ENCODE measurements at regions not wholly inside any gene's neighbourhood (a gene's known extent, or its start where the extent isn't known, plus 50 kb on each side); places are given as distances from the start of the nearest gene placed in this dataset.

DNA sequence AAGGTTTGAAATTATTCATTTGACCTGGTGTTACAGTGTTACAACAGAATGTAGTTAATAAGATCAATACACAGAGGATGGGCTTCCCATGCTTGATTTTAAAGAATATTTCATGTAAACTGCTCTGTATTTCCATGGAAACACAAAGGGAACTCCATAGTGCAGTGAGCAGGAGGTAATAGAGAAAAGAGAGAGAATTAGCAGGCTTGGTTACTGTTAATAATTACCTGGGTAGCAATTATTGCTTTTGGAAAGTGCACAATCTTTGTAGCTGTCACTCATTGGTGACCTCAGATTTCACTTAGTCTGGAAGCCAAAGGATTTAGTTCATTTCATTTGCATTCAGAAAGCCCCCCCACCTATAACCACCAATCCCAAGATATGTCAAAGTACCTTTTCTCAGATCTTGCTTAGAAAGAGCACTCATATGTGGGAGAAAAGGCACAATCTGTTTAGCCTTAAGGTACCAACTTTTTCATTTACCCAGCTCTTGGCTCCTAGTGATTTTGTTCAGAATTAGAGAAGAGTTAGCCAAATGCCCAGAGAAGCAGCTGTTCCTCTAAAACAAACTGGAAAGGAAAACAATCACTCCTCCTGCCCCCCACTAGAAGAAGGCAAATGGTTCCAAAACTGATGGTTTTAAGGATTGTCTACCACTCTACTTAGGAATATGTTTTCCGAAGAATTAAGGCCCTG, 234.5 kb upstream of the SLC24A2 start:
- DNase-seq (ENCODE audit: low spot score) (no peak), ATAC-seq (no peak)
- TF ChIP-seq ATF2 (CRISPR knock-in tag; IDR thresholded peaks at IDR 0.05; ENCODE audit: borderline replicate concordance, low read depth) (no peak), GRHL2 (CRISPR knock-in tag; IDR thresholded peaks at IDR 0.05; ENCODE audit: insufficient replicate concordance, severe bottlenecking) (no peak), KAT7 (CRISPR knock-in tag; IDR thresholded peaks at IDR 0.05; ENCODE audit: borderline replicate concordance) (no peak), ZNF317 (CRISPR knock-in tag; IDR thresholded peaks at IDR 0.05; ENCODE audit: borderline replicate concordance, low read depth) (no peak), ZNF416 (CRISPR knock-in tag; IDR thresholded peaks at IDR 0.05) (no peak), ATF1 (CRISPR knock-in tag; IDR thresholded peaks at IDR 0.05) (no peak)
- Mint-ChIP-seq H3K9me3 (peaks cover 3% of the 10 kb centered on the region; the same call in 1 of the 2 replicates), H3K36me3 (no peaks in the 10 kb centered on the region), H3K4me3 (no peak overlapping the region), H3K27ac (no peak overlapping the region), H3K27me3 (ENCODE audit: low read depth) (no peaks in the 10 kb centered on the region; the same call in 1 of the 2 replicates), H3K4me1 (peaks cover 4% of the 10 kb centered on the region; the same call in 1 of the 2 replicates)
- ChIA-PET POLR2A (no interaction called here), CTCF (no interaction called here)

- ChIA-PET CTCF (no interaction called here), POLR2A (no interaction called here)
- TF ChIP-seq ZNF121 (CRISPR knock-in tag; IDR thresholded peaks at IDR 0.05) (no peak), CREB1 (CRISPR knock-in tag; IDR thresholded peaks at IDR 0.05) (no peak), NFATC4 (CRISPR knock-in tag; IDR thresholded peaks at IDR 0.05) (no peak), FOXP4 (CRISPR knock-in tag; IDR thresholded peaks at IDR 0.05) (no peak)
- TF ChIP-seq, protein P1, sequence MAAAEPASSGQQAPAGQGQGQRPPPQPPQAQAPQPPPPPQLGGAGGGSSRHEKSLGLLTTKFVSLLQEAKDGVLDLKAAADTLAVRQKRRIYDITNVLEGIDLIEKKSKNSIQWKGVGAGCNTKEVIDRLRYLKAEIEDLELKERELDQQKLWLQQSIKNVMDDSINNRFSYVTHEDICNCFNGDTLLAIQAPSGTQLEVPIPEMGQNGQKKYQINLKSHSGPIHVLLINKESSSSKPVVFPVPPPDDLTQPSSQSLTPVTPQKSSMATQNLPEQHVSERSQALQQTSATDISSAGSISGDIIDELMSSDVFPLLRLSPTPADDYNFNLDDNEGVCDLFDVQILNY (CRISPR knock-in tag; IDR thresholded peaks at IDR 0.05): no peak
- TF ChIP-seq, protein P2, sequence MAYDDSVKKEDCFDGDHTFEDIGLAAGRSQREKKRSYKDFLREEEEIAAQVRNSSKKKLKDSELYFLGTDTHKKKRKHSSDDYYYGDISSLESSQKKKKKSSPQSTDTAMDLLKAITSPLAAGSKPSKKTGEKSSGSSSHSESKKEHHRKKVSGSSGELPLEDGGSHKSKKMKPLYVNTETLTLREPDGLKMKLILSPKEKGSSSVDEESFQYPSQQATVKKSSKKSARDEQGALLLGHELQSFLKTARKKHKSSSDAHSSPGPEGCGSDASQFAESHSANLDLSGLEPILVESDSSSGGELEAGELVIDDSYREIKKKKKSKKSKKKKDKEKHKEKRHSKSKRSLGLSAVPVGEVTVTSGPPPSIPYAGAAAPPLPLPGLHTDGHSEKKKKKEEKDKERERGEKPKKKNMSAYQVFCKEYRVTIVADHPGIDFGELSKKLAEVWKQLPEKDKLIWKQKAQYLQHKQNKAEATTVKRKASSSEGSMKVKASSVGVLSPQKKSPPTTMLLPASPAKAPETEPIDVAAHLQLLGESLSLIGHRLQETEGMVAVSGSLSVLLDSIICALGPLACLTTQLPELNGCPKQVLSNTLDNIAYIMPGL (CRISPR knock-in tag; IDR thresholded peaks at IDR 0.05): no peak
- TF ChIP-seq, protein P3, sequence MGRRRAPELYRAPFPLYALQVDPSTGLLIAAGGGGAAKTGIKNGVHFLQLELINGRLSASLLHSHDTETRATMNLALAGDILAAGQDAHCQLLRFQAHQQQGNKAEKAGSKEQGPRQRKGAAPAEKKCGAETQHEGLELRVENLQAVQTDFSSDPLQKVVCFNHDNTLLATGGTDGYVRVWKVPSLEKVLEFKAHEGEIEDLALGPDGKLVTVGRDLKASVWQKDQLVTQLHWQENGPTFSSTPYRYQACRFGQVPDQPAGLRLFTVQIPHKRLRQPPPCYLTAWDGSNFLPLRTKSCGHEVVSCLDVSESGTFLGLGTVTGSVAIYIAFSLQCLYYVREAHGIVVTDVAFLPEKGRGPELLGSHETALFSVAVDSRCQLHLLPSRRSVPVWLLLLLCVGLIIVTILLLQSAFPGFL (CRISPR knock-in tag; IDR thresholded peaks at IDR 0.05; ENCODE audit: borderline replicate concordance): no peak
- TF ChIP-seq, protein P4, sequence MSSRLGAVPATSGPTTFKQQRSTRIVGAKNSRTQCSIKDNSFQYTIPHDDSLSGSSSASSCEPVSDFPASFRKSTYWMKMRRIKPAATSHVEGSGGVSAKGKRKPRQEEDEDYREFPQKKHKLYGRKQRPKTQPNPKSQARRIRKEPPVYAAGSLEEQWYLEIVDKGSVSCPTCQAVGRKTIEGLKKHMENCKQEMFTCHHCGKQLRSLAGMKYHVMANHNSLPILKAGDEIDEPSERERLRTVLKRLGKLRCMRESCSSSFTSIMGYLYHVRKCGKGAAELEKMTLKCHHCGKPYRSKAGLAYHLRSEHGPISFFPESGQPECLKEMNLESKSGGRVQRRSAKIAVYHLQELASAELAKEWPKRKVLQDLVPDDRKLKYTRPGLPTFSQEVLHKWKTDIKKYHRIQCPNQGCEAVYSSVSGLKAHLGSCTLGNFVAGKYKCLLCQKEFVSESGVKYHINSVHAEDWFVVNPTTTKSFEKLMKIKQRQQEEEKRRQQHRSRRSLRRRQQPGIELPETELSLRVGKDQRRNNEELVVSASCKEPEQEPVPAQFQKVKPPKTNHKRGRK (CRISPR knock-in tag; IDR thresholded peaks at IDR 0.05; ENCODE audit: borderline replicate concordance): no peak
- TF ChIP-seq, protein P5, sequence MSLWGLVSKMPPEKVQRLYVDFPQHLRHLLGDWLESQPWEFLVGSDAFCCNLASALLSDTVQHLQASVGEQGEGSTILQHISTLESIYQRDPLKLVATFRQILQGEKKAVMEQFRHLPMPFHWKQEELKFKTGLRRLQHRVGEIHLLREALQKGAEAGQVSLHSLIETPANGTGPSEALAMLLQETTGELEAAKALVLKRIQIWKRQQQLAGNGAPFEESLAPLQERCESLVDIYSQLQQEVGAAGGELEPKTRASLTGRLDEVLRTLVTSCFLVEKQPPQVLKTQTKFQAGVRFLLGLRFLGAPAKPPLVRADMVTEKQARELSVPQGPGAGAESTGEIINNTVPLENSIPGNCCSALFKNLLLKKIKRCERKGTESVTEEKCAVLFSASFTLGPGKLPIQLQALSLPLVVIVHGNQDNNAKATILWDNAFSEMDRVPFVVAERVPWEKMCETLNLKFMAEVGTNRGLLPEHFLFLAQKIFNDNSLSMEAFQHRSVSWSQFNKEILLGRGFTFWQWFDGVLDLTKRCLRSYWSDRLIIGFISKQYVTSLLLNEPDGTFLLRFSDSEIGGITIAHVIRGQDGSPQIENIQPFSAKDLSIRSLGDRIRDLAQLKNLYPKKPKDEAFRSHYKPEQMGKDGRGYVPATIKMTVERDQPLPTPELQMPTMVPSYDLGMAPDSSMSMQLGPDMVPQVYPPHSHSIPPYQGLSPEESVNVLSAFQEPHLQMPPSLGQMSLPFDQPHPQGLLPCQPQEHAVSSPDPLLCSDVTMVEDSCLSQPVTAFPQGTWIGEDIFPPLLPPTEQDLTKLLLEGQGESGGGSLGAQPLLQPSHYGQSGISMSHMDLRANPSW (CRISPR knock-in tag; conservative IDR thresholded peaks at IDR 0.05; ENCODE audit: low read depth): no peak
- Mint-ChIP-seq H3K36me3 (no peaks in the 10 kb centered on the region), H3K4me3 (no peak overlapping the region), H3K27ac (no peak overlapping the region), H3K27me3 (ENCODE audit: low read depth) (no peaks in the 10 kb centered on the region; the same call in 1 of the 2 replicates), H3K9me3 (peaks cover 3% of the 10 kb centered on the region; the same call in 1 of the 2 replicates), H3K4me1 (peaks cover 4% of the 10 kb centered on the region; the same call in 1 of the 2 replicates)
- no peak for ATAC-seq
- DNase-seq (ENCODE audit: low spot score): no peak
Observed at GRCh38 chr9:20022410-20022809, 233.6 kb upstream of the SLC24A2 start.
